HepG2 (cell line): ENCODE measurements at regions not wholly inside any gene's neighbourhood (a gene's known extent, or its start where the extent isn't known, plus 50 kb on each side); places are given as distances from the start of the nearest gene placed in this dataset.

Experiments
- ATAC-seq: fragments of 200-7000 bp; cut with Tn5 transposase; 3 replicates; pipeline ENCODE4 v1.9.1; 2020; ENCODE audit warnings: mild to moderate bottlenecking, moderate library complexity
- BruUV-seq: library from RNA; stranded (reverse); fragments of 400-500 nt; replicated peaks from 2 replicates; lab custom pipeline; 2021; lab: Mats Ljungman, UMichigan
- CTCF ChIA-PET: fragments of 300-600 bp; formaldehyde crosslinking; extraction: SDS; loops from one replicate; lab custom pipeline; 2021; ENCODE audit warnings: low total read pairs, inconsistent platforms, low intra/inter-chr PET ratio; lab: Yijun Ruan, JAX
- POLR2A ChIA-PET: fragments of 350-600 bp; sonication (Branson Sonifier 250); formaldehyde crosslinking; loops from one replicate; lab custom pipeline; 2020; ENCODE audit warnings: antibody characterized with exemption, inconsistent platforms; lab: Yijun Ruan, JAX
- DNase-seq: peaks from one replicate; pipeline ENCODE4 v3.0.0-alpha.2; 2015; ENCODE audit warnings: low spot score
- FAIRE-seq: peaks from 3 replicates; lab custom pipeline; 2011; peaks lifted over from hg19 to GRCh38; lab: Jason Lieb, UNC
- H2AFZ ChIP-seq: one replicate; pipeline ENCODE4 v1.6.1; 2011; ENCODE audit warnings: low read length, inconsistent platforms
- H3K27ac ChIP-seq: fragments of 300-600 bp; 3 replicates; pipeline ENCODE4 v1.8.0; 2011; ENCODE audit warnings: mixed run types, mild to moderate bottlenecking, mixed read lengths, low read length, inconsistent platforms; ENCODE audit not compliant: insufficient read depth; ENCODE audit errors: extremely low read length
- H3K27me3 ChIP-seq, 2 experiments: fragments of 200-600 bp in 1 of 2; 2 replicates in 1 of 2; 3 replicates in 1 of 2; pipeline versions ENCODE4 v1.6.0 to v1.8.0; 2011; ENCODE audit warnings: low read length in 2 of 2, mild to moderate bottlenecking in 2 of 2, moderate library complexity in 2 of 2, inconsistent platforms in 1 of 2; ENCODE audit not compliant: insufficient read depth in 2 of 2, control insufficient read depth in 1 of 2
- H3K36me3 ChIP-seq, 2 experiments: fragments of 200-600 bp in 1 of 2; replicated peaks in 1 of 2; 2 replicates in 1 of 2; 3 replicates in 1 of 2; pipeline versions ENCODE4 v1.5.1 to v1.8.0; 2011; ENCODE audit warnings: low read length in 2 of 2, inconsistent platforms in 1 of 2; ENCODE audit not compliant: insufficient read depth in 2 of 2, control insufficient read depth in 1 of 2
- H3K4me1 ChIP-seq: 2 replicates; pipeline ENCODE4 v1.5.1; 2012; ENCODE audit warnings: low read length, inconsistent platforms; ENCODE audit not compliant: insufficient read depth
- H3K4me2 ChIP-seq: 2 replicates; pipeline ENCODE4 v1.6.0; 2011; ENCODE audit warnings: low read depth, low read length, inconsistent platforms
- H3K4me3 ChIP-seq, 3 experiments: fragments of 200-600 bp in 1 of 3; sonication (generic), shearing (Covaris generic) in 1 of 3; replicated peaks in 1 of 3; 2 replicates each; pipeline ENCODE4 v1.5.1; 2011 to 2016; ENCODE audit warnings: low read length in 3 of 3, inconsistent platforms in 2 of 3, low read depth in 2 of 3, mild to moderate bottlenecking in 2 of 3, control low read depth in 1 of 3, mixed read lengths in 1 of 3; ENCODE audit not compliant: insufficient read depth in 1 of 3
- H3K79me2 ChIP-seq: one replicate; pipeline ENCODE4 v1.6.1; 2011; ENCODE audit warnings: low read length, inconsistent platforms; ENCODE audit not compliant: insufficient read depth
- H3K9ac ChIP-seq: 2 replicates; pipeline ENCODE4 v1.6.0; 2011; ENCODE audit warnings: mild to moderate bottlenecking, low read depth, low read length, inconsistent platforms; ENCODE audit not compliant: insufficient read depth
- H3K9me3 ChIP-seq: 2 replicates; pipeline ENCODE4 v1.5.1; 2012; ENCODE audit warnings: mild to moderate bottlenecking, low read length
- H4K20me1 ChIP-seq: 2 replicates; pipeline ENCODE4 v1.6.0; 2011; ENCODE audit warnings: inconsistent platforms, mild to moderate bottlenecking, low read length, moderate library complexity; ENCODE audit not compliant: insufficient read depth
- GLMP ChIP-seq: sonication (generic); formaldehyde crosslinking; IDR thresholded peaks from 2 replicates; pipeline ENCODE4 v1.9.0; 2021; ENCODE audit warnings: missing genetic modification reagents, mild to moderate bottlenecking, borderline replicate concordance
- PCBP1 ChIP-seq: fragments of 200-400 bp; formaldehyde crosslinking; IDR thresholded peaks from 2 replicates; pipeline ENCODE4 v1.6.1; 2017; ENCODE audit warnings: mild to moderate bottlenecking, low read depth, low read length, borderline replicate concordance
- ZNF883 ChIP-seq: sonication (generic); formaldehyde crosslinking; IDR thresholded peaks from 2 replicates; pipeline ENCODE4 v1.5.1; 2020; ENCODE audit warnings: mild to moderate bottlenecking, missing genetic modification reagents; ENCODE audit errors: not compliant biosample characterization
- WGBS: methylation state at CpG from one replicate; pipeline ENCODE4 v1.1.6; 2017; ENCODE audit warnings: low lambda C conversion rate; 5-methylcytosine and 5-hydroxymethylcytosine counted together
- in situ Hi-C: cut with HindIII; loops from 2 replicates; pipeline ENCODE4 v1.10.0; 2017; ENCODE audit warnings: low pct_unique_long_range_greater_than_20kb; ENCODE audit not compliant: extremely low pct_ligation_motif_present
- intact Hi-C: fragments of 100-400 bp; cut with micrococcal nuclease; formaldehyde crosslinking; loops from one replicate; pipeline ENCODE4 v1.10.0; 2022; ENCODE audit not compliant: unreplicated experiment

DNA sequence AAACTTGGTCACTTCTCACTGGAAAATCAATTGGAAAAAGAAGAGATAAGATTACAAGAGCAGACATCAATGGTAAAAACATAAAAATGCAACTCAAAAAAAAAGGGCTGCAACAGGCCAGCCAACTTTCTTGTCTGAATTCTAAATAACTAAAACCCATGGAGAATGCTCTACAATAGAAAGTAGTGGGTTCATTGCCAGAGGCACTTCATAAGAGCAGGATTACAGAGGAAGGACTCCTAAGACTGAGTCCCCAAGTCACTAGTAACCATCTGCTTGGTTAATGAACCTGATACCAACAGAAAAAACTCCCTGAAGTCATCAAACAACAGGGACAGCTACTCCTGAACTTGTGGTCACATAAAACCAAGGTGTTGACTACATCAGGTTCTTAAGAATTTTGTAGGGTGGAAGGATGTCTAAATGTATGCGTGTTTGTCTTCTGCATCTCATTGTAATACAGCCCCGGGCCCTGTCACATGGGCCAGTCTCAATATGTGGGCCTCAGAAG, 148.6 kb downstream of the IMPG2 start (continued):
- no peak for TF ChIP-seq GLMP (CRISPR knock-in tag)

DNA sequence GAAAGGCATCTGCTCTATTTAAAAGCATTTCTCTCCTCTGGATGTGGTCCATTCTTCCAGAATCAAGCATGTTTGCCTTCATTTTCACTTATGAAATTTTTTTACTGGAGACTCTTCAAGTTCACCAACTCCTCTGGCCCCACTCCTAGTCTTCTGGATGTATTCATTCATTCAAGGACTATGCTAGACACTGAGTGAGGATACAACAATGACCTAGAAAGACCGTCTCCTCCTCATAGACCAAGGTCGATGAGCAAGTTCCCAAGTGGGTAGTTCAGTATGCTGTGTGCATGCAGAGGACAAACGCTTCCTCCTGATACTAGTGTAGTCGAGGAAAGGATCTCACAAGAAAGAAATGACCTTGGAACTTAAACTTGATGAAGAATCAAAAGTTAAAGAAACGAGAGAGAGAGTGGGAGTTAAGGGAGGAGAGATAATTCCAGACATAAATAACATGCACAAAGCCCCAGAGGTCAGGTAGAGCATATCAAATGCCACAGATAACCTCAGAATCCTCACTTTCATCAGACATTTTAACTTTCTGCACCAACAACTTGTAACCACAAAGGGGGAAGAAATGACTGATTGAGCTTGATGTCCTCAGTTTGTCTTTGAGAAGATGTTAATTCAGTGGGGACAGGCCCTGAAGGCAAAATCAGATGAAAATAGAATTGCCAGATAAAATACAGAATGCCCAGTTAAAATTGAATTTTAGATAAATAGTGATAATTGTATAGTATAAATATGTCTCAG, 149.4 kb downstream of the IMPG2 start:
- FAIRE-seq: no peak
- H3K79me2 ChIP-seq: no peaks in the 10 kb centered on the region
- H3K9ac ChIP-seq: no peak overlapping the region
- BruUV-seq: no TSS peak
- CTCF ChIA-PET: no interaction called here
- H3K27me3 ChIP-seq: no peaks in the 10 kb centered on the region
- no peak overlapping the region for H2AFZ ChIP-seq
- POLR2A ChIA-PET: no interaction called here
- DNase-seq: no peak
- intact Hi-C loops (no loop called here), in situ Hi-C loops (no loop called here)
- H3K36me3 ChIP-seq: no peaks in the 10 kb centered on the region
- no peaks in the 10 kb centered on the region for H3K4me1 ChIP-seq
- TF ChIP-seq PCBP1 (no peak), ZNF883 (CRISPR knock-in tag) (no peak)
- no peak overlapping the region for H3K4me2 ChIP-seq
- ATAC-seq: no peak
- under 1% methylated on average over 5 of the region's 5 CpGs for WGBS
- H3K4me3 ChIP-seq: no peak overlapping the region
- H4K20me1 ChIP-seq: no peaks in the 10 kb centered on the region
- H3K27ac ChIP-seq: no peak overlapping the region
- no peaks in the 10 kb centered on the region for H3K9me3 ChIP-seq
